Gastrocnemius medialis (tissue), 4 donors: ENCODE measurements at regions not wholly inside any gene's neighbourhood (a gene's known extent, or its start where the extent isn't known, plus 50 kb on each side); places are given as distances from the start of the nearest gene placed in this dataset.

Source experiments
- POLR2A ChIP-seq, 2 donors: fragments of 450-650 bp; IDR thresholded peaks; one replicate each; pipeline ENCODE4 v1.6.1; 2017; ENCODE audit warnings: antibody characterized with exemption in 2 of 2, mild to moderate bottlenecking in 2 of 2, moderate library complexity in 2 of 2
- TF ChIP-seq, protein P1 (sequence below), 5 experiments: fragments of 450-650 bp in 3 of 5; fragments of 200-600 bp in 2 of 5; sonication (generic) in 2 of 5; IDR thresholded peaks in 4 of 5; conservative IDR thresholded peaks in 1 of 5; 1 replicate in 4 of 5; 2 replicates in 1 of 5; pipeline ENCODE4 v1.5.1; 2016 to 2019; ENCODE audit warnings: antibody characterized with exemption in 5 of 5, mild to moderate bottlenecking in 3 of 5, moderate library complexity in 3 of 5

DNA sequence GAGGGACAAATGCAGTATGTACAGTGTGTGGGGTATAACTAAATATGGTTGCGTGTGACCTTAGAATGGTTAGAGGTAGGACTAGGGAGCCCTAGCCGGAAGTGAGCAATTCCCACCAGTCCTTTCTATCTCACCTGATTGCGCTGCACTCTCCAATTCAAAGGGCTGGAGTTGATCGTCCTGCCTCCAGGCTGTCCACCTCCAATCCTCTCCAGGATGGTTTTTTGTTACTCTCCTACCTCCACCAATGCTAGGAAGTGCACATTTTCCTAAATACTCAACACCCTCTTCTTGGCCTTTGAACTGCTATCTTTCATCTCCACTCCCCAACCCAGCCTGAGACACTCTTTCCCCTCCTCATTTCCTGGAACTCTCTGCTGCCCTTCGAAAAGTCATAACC is 181.7 kb upstream of the ASIC2 start:
- TF ChIP-seq, protein P1, sequence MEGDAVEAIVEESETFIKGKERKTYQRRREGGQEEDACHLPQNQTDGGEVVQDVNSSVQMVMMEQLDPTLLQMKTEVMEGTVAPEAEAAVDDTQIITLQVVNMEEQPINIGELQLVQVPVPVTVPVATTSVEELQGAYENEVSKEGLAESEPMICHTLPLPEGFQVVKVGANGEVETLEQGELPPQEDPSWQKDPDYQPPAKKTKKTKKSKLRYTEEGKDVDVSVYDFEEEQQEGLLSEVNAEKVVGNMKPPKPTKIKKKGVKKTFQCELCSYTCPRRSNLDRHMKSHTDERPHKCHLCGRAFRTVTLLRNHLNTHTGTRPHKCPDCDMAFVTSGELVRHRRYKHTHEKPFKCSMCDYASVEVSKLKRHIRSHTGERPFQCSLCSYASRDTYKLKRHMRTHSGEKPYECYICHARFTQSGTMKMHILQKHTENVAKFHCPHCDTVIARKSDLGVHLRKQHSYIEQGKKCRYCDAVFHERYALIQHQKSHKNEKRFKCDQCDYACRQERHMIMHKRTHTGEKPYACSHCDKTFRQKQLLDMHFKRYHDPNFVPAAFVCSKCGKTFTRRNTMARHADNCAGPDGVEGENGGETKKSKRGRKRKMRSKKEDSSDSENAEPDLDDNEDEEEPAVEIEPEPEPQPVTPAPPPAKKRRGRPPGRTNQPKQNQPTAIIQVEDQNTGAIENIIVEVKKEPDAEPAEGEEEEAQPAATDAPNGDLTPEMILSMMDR (IDR thresholded peaks at IDR 0.05 in 4 of 5, conservative IDR thresholded peaks at IDR 0.05 in 1 of 5), result no peak
- no peak for TF ChIP-seq POLR2A (IDR thresholded peaks at IDR 0.05)
